ENCODE measurements at regions not wholly inside any gene's neighbourhood (a gene's known extent, or its start where the extent isn't known, plus 50 kb on each side); places are given as distances from the start of the nearest gene placed in this dataset.

DNA sequence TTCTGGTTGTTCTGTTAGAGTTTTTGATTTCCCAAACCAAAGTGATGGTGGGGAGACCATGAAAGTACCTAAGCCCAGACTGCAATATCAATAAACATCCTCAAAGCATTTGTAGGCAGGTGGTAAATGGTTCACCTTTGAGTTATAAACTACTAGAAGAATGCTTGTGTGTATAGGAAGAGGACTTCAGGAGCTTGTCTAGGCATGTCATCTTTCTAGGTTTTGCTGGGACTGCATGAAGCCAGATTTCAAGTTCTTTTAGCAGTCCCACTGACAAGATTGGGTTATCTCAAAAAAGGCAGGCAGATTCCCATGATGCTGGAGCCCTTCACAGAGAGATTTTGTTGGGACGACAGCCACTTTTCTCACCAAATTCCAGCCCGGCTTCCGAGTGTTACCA lies 135.3 kb downstream of the KCNE4 start:
- Histone ChIP-seq H3K36me3 (ENCODE audit: control insufficient read depth, insufficient read depth, low read length) (no peaks in the 10 kb centered on the region), H3K56ac (ENCODE audit: extremely low read depth, insufficient read depth, low read length) (no peak overlapping the region), H2BK20ac (ENCODE audit: low read depth, low read length) (no peak overlapping the region), H3K4me3 (ENCODE audit: insufficient read depth, low read depth, low read length) (no peak overlapping the region), H4K91ac (ENCODE audit: insufficient read depth, low read depth, low read length) (no peak overlapping the region), H3K9me1 (ENCODE audit: insufficient read depth, low read length) (no peaks in the 10 kb centered on the region), H2BK5ac (ENCODE audit: low read depth, low read length, poor library complexity, severe bottlenecking) (no peak overlapping the region), H3K4me1 (ENCODE audit: control insufficient read depth, insufficient read depth, low read length) (no peaks in the 10 kb centered on the region), H4K8ac (ENCODE audit: low read depth in 2 of 2, low read length in 2 of 2) (no peak overlapping the region), H2AFZ (replicated peaks; ENCODE audit: low read length, poor library complexity) (no peak overlapping the region), H3K18ac (ENCODE audit: low read depth, low read length) (no peak overlapping the region), H3K23ac (ENCODE audit: low read depth, low read length) (no peak overlapping the region), H4K20me1 (ENCODE audit: insufficient read depth, low read length) (no peaks in the 10 kb centered on the region), H2AK5ac (ENCODE audit: low read depth, low read length) (no peak overlapping the region), H3K27me3 (ENCODE audit: control insufficient read depth, insufficient read depth, low read length) (peaks cover 2% of the 10 kb centered on the region; the same call in 1 of the 2 replicates), H2BK15ac (ENCODE audit: low read depth, low read length) (no peak overlapping the region), H2BK120ac (ENCODE audit: low read depth, low read length) (no peak overlapping the region), H4K5ac (ENCODE audit: low read depth, low read length) (no peak overlapping the region), H3K9me3 (ENCODE audit: control insufficient read depth, insufficient read depth, low read length) (no peaks in the 10 kb centered on the region), H2AK9ac (replicated peaks; ENCODE audit: low read depth, low read length, poor library complexity) (no peak overlapping the region), H3K14ac (replicated peaks; ENCODE audit: low read depth, low read length) (no peak overlapping the region), H3K27ac (ENCODE audit: insufficient read depth, low read length) (no peak overlapping the region), H3K79me1 (ENCODE audit: low read depth in 1 of 2, low read length in 2 of 2) (no peaks in the 10 kb centered on the region), H3K4ac (ENCODE audit: low read depth, low read length) (no peak overlapping the region), H3K9ac (ENCODE audit: low read depth, low read length) (no peak overlapping the region), H3K4me2 (ENCODE audit: low read depth, low read length) (no peak overlapping the region)
- TF ChIP-seq CHD1 (IDR thresholded peaks at IDR 0.05; ENCODE audit: low read depth, low read length) (no peak), RAD21 (IDR thresholded peaks at IDR 0.05; ENCODE audit: low read length) (no peak), BHLHE40 (IDR thresholded peaks at IDR 0.05; ENCODE audit: low read depth, low read length) (no peak), CEBPB (IDR thresholded peaks at IDR 0.05; ENCODE audit: low read depth, low read length) (no peak), NFE2L2 (IDR thresholded peaks at IDR 0.05; ENCODE audit: low read depth, low read length) (no peak), MAFK (IDR thresholded peaks at IDR 0.05; ENCODE audit: low read depth, low read length) (no peak), FOS (IDR thresholded peaks at IDR 0.05; ENCODE audit: low read depth, low read length) (no peak), POLR2A (IDR thresholded peaks at IDR 0.05; ENCODE audit: low read depth, low read length) (no peak), RCOR1 (IDR thresholded peaks at IDR 0.05; ENCODE audit: insufficient replicate concordance, low read length) (no peak), MAZ (IDR thresholded peaks at IDR 0.05; ENCODE audit: borderline replicate concordance, low read depth, low read length) (no peak), SMC3 (IDR thresholded peaks at IDR 0.05; ENCODE audit: low read depth, low read length) (no peak), RFX5 (IDR thresholded peaks at IDR 0.05; ENCODE audit: low read depth, low read length) (no peak), MXI1 (IDR thresholded peaks at IDR 0.05; ENCODE audit: borderline replicate concordance, low read depth, low read length) (no peak)
- TF ChIP-seq, protein P1, sequence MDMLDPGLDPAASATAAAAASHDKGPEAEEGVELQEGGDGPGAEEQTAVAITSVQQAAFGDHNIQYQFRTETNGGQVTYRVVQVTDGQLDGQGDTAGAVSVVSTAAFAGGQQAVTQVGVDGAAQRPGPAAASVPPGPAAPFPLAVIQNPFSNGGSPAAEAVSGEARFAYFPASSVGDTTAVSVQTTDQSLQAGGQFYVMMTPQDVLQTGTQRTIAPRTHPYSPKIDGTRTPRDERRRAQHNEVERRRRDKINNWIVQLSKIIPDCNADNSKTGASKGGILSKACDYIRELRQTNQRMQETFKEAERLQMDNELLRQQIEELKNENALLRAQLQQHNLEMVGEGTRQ (IDR thresholded peaks at IDR 0.05; ENCODE audit: low read depth, low read length): no peak
- TF ChIP-seq, protein P2, sequence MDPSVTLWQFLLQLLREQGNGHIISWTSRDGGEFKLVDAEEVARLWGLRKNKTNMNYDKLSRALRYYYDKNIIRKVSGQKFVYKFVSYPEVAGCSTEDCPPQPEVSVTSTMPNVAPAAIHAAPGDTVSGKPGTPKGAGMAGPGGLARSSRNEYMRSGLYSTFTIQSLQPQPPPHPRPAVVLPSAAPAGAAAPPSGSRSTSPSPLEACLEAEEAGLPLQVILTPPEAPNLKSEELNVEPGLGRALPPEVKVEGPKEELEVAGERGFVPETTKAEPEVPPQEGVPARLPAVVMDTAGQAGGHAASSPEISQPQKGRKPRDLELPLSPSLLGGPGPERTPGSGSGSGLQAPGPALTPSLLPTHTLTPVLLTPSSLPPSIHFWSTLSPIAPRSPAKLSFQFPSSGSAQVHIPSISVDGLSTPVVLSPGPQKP (IDR thresholded peaks at IDR 0.05; ENCODE audit: borderline replicate concordance, low read depth, low read length): no peak
- TF ChIP-seq, protein P3, sequence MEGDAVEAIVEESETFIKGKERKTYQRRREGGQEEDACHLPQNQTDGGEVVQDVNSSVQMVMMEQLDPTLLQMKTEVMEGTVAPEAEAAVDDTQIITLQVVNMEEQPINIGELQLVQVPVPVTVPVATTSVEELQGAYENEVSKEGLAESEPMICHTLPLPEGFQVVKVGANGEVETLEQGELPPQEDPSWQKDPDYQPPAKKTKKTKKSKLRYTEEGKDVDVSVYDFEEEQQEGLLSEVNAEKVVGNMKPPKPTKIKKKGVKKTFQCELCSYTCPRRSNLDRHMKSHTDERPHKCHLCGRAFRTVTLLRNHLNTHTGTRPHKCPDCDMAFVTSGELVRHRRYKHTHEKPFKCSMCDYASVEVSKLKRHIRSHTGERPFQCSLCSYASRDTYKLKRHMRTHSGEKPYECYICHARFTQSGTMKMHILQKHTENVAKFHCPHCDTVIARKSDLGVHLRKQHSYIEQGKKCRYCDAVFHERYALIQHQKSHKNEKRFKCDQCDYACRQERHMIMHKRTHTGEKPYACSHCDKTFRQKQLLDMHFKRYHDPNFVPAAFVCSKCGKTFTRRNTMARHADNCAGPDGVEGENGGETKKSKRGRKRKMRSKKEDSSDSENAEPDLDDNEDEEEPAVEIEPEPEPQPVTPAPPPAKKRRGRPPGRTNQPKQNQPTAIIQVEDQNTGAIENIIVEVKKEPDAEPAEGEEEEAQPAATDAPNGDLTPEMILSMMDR (conservative IDR thresholded peaks at IDR 0.05; ENCODE audit: low read depth, low read length): no peak
- no CpG with 5 or more reads among the region's 3 CpGs for WGBS, 2 experiments (ENCODE audit: extremely low coverage in 2 of 2, insufficient read length in 1 of 2)
- POLR2A ChIA-PET (ENCODE audit: unreplicated experiment): no interaction called here
- ATAC-seq (ENCODE audit: low read depth) (no peak), DNase-seq (no peak)
- intact Hi-C loops (cut with micrococcal nuclease) (loop anchor here (10.0 kb wide), 1 partner anchor 202 kb away; no protein-coding TSS in a partner anchor), dilution Hi-C loops (cut with HindIII; ENCODE audit: low sequenced_read_pairs, unreplicated experiment) (no loop called here), in situ Hi-C loops (cut with MboI; ENCODE audit: low sequenced_read_pairs) (no loop called here)
- CTCF ChIA-PET: no interaction called here
- no TSS peak for BruUV-seq (replicated peaks)

All from IMR-90 (cell line).